Heart left ventricle (tissue), 13 donors: ENCODE measurements at regions not wholly inside any gene's neighbourhood (a gene's known extent, or its start where the extent isn't known, plus 50 kb on each side); places are given as distances from the start of the nearest gene placed in this dataset.

Experiments
- CTCF ChIP-seq, 12 donors: fragments of 200-600 bp; sonication (generic) in 4 of 12; IDR thresholded peaks; one replicate each; pipeline versions ENCODE4 v1.5.0 to v1.8.0; 2018 to 2022; ENCODE audit warnings: antibody characterized with exemption in 12 of 12, mild to moderate bottlenecking in 5 of 12
- POLR2A ChIP-seq, 2 donors: fragments of 450-650 bp; IDR thresholded peaks; one replicate each; pipeline ENCODE4 v1.6.1; 2017; ENCODE audit warnings: antibody characterized with exemption in 2 of 2, mild to moderate bottlenecking in 2 of 2, moderate library complexity in 2 of 2
- donor health status: ischemic (EF 13 %, LVEDD 7.1; RV severe dilation, severe dysfunction).
- donor health status: DM: no; HTN: yes; CAD: no.
- donor health status: DM: no; HTN: no; CAD: no.
- donor health status: ischemic (EF 25% LVEDD 6.9; RV normal size, moderate dysfunction).
- donor health status: ischemic (EF 25% LVEDD 5.7; RV mildly dilated, moderate dysfunction).
- donor health status: ischemic (EF 35%, LVEDD 5.7; RV mildly dilated, moderate dysfunction).
- donor health status: nonischemic (EF 11% LVEDD 7.7; RV severe dilation, severe dysfunction).
- donor health status: DM: yes; HTN: yes; CAD: no.
- donor health status: PGD.
- donor health status: ischemic (EF 29% LVEDD 5.4; RV normal size, mild dysfunction).
- donor health status: nonischemic (EF 23%, LVEDD 6.1; RV moderate dilation, normal function).

GRCh38 chr15:99450896-99451358 lies 114.9 kb upstream of the MEF2A start:
- TF ChIP-seq CTCF (IDR thresholded peaks at IDR 0.05), result no peak
- TF ChIP-seq POLR2A (IDR thresholded peaks at IDR 0.05), result no peak
